PC-3 (cell line): ENCODE measurements at regions not wholly inside any gene's neighbourhood (a gene's known extent, or its start where the extent isn't known, plus 50 kb on each side); places are given as distances from the start of the nearest gene placed in this dataset.
A peak's percentile ranks its signal among the peaks of the same experiment; 100 is the strongest.

Source experiments
- ATAC-seq: fragments of 200-7000 bp; cut with Tn5 transposase; 2 replicates; pipeline ENCODE4 v1.9.1; 2020; ENCODE audit warnings: mild to moderate bottlenecking, moderate library complexity
- BruUV-seq: library from RNA; stranded (reverse); fragments of 400-500 nt; replicated peaks from 2 replicates; lab custom pipeline; 2021; lab: Mats Ljungman, UMichigan
- CTCF ChIA-PET: fragments of 300-600 bp; sonication (Branson Sonifier 250); formaldehyde crosslinking; loops from one replicate; lab custom pipeline; 2022; ENCODE audit warnings: antibody characterized with exemption; lab: Charles Lee
- POLR2A ChIA-PET: fragments of 300-600 bp; sonication (Branson Sonifier 250); formaldehyde crosslinking; loops from one replicate; lab custom pipeline; 2022; ENCODE audit warnings: antibody characterized with exemption; ENCODE audit not compliant: unreplicated experiment; lab: Charles Lee
- DNase-seq: peaks from one replicate; pipeline ENCODE4 v3.0.0-alpha.2; 2015
- H2AFZ ChIP-seq: fragments of 300-600 bp; sonication (generic); 2 replicates; pipeline ENCODE4 v1.6.0; 2016; ENCODE audit warnings: antibody characterized with exemption, low read length
- H3F3A ChIP-seq: fragments of 300-600 bp; sonication (generic); one replicate; pipeline ENCODE4 v1.6.0; 2017; ENCODE audit warnings: antibody characterized with exemption, low read length, control low read depth, mild to moderate bottlenecking; ENCODE audit not compliant: unreplicated experiment
- H3K27ac ChIP-seq: fragments of 300-600 bp; sonication (generic); 2 replicates; pipeline ENCODE4 v1.5.1; 2016; ENCODE audit warnings: mild to moderate bottlenecking, low read length
- H3K27me3 ChIP-seq: fragments of 300-600 bp; sonication (generic); 2 replicates; pipeline ENCODE4 v1.6.1; 2016; ENCODE audit warnings: low read length, mixed read lengths
- H3K36me3 ChIP-seq: fragments of 300-600 bp; sonication (generic); 2 replicates; pipeline ENCODE4 v1.6.1; 2016; ENCODE audit warnings: low read depth, mixed run types, low read length, mixed read lengths
- H3K4me1 ChIP-seq: fragments of 300-600 bp; sonication (generic); 2 replicates; pipeline ENCODE4 v1.5.1; 2016; ENCODE audit warnings: low read length; ENCODE audit not compliant: insufficient read depth
- H3K4me2 ChIP-seq: fragments of 300-600 bp; sonication (generic); 2 replicates; pipeline ENCODE4 v1.6.0; 2016; ENCODE audit warnings: low read length
- H3K4me3 ChIP-seq: fragments of 300-600 bp; sonication (generic); 2 replicates; pipeline ENCODE4 v1.5.1; 2016; ENCODE audit warnings: mild to moderate bottlenecking, low read length, mixed read lengths
- H3K79me2 ChIP-seq: fragments of 300-600 bp; sonication (generic); 2 replicates; pipeline ENCODE4 v1.6.1; 2017; ENCODE audit warnings: low read length, mixed read lengths
- H3K9ac ChIP-seq: fragments of 300-600 bp; sonication (generic); 2 replicates; pipeline ENCODE4 v1.6.0; 2016; ENCODE audit warnings: mild to moderate bottlenecking, low read length
- H3K9me2 ChIP-seq: fragments of 300-600 bp; sonication (generic); replicated peaks from 2 replicates; pipeline ENCODE4 v1.6.1; 2016; ENCODE audit warnings: mixed run types, low read length, mixed read lengths
- H3K9me3 ChIP-seq: fragments of 300-600 bp; sonication (generic); 2 replicates; pipeline ENCODE4 v1.6.1; 2016; ENCODE audit warnings: low read length, mixed read lengths
- H4K20me1 ChIP-seq: fragments of 300-600 bp; sonication (generic); 2 replicates; pipeline ENCODE4 v1.6.1; 2016; ENCODE audit warnings: low read length, mixed read lengths
- CTCF ChIP-seq: fragments of 300-600 bp; sonication (generic); conservative IDR thresholded peaks from 2 replicates; pipeline ENCODE4 v1.5.1; 2017; ENCODE audit warnings: antibody characterized with exemption, low read depth, mild to moderate bottlenecking, low read length
- EZH2 ChIP-seq: fragments of 300-600 bp; sonication (generic); IDR thresholded peaks from one replicate; pipeline ENCODE4 v1.6.1; 2017; ENCODE audit warnings: antibody characterized with exemption, mild to moderate bottlenecking, low read length; ENCODE audit not compliant: unreplicated experiment
- EZH2phosphoT487 ChIP-seq: fragments of 300-600 bp; sonication (generic); IDR thresholded peaks from 2 replicates; pipeline ENCODE4 v1.6.1; 2018; ENCODE audit warnings: mild to moderate bottlenecking, antibody characterized with exemption, low read length, borderline replicate concordance
- intact Hi-C: fragments of 100-400 bp; cut with micrococcal nuclease; formaldehyde crosslinking; loops from 2 replicates; pipeline ENCODE4 v1.9.0; 2023

GRCh38 chr3:163561151-163561550 is 1517.1 kb downstream of the SI start:
- H3F3A ChIP-seq, result no peaks in the 10 kb centered on the region
- intact Hi-C loops, result no loop called here
- DNase-seq (no peak), ATAC-seq (no peak)
- H3K4me2 ChIP-seq, result no peak overlapping the region
- no peak overlapping the region for H2AFZ ChIP-seq
- no peaks in the 10 kb centered on the region for H4K20me1 ChIP-seq
- ChIA-PET CTCF (interaction anchor here (0.6 kb wide), 1 partner anchor 142 kb away, joined by 3 read pairs; no protein-coding TSS in a partner anchor), POLR2A (interaction anchor here (0.6 kb wide), 1 partner anchor 33 kb away, joined by 18 read pairs; no protein-coding TSS in a partner anchor)
- no peak overlapping the region for H3K4me3 ChIP-seq
- BruUV-seq, result no TSS peak
- no peaks in the 10 kb centered on the region for H3K9me2 ChIP-seq
- no peaks in the 10 kb centered on the region for H3K27me3 ChIP-seq
- H3K79me2 ChIP-seq, result no peaks in the 10 kb centered on the region
- H3K9me3 ChIP-seq, result no peaks in the 10 kb centered on the region
- TF ChIP-seq EZH2phosphoT487 (no peak), EZH2 (no peak), CTCF (no peak)
- H3K36me3 ChIP-seq, result no peaks in the 10 kb centered on the region
- H3K4me1 ChIP-seq, result peaks cover 14% of the 10 kb centered on the region
- H3K27ac ChIP-seq, result no peak overlapping the region
- no peak overlapping the region for H3K9ac ChIP-seq

GRCh38 chr3:163560459-163560858 is 1517.8 kb downstream of the SI start:
- ATAC-seq (no peak), DNase-seq (no peak)
- Histone ChIP-seq H3K4me2 (no peak overlapping the region), H3K4me3 (no peak overlapping the region), H3K36me3 (no peaks in the 10 kb centered on the region), H3K79me2 (no peaks in the 10 kb centered on the region), H4K20me1 (no peaks in the 10 kb centered on the region), H3K9me2 (no peaks in the 10 kb centered on the region), H3K4me1 (peaks cover 14% of the 10 kb centered on the region), H3F3A (no peaks in the 10 kb centered on the region), H3K9ac (no peak overlapping the region), H3K9me3 (no peaks in the 10 kb centered on the region), H3K27ac (no peak overlapping the region), H2AFZ (no peak overlapping the region), H3K27me3 (no peaks in the 10 kb centered on the region)
- ChIA-PET CTCF (no interaction called here), POLR2A (interaction anchor here (0.6 kb wide), 1 partner anchor 33 kb away, joined by 18 read pairs; no protein-coding TSS in a partner anchor)
- no TSS peak for BruUV-seq
- TF ChIP-seq EZH2, result no peak
- no peak for TF ChIP-seq EZH2phosphoT487
- no peak for TF ChIP-seq CTCF
- intact Hi-C loops, result no loop called here

GRCh38 chr3:163556813-163557523 is 1521.3 kb downstream of the SI start:
- no peak overlapping the region for H3K4me3 ChIP-seq
- POLR2A ChIA-PET, result no interaction called here
- peak overlapping the region; percentile 15; the same call in 1 of the 2 replicates for H3K9ac ChIP-seq
- H3F3A ChIP-seq, result no peaks in the 10 kb centered on the region
- no peaks in the 10 kb centered on the region for H3K9me3 ChIP-seq
- no TSS peak for BruUV-seq
- TF ChIP-seq CTCF, result no peak
- no peak for TF ChIP-seq EZH2phosphoT487
- TF ChIP-seq EZH2, result no peak
- no peaks in the 10 kb centered on the region for H3K9me2 ChIP-seq
- peaks cover 14% of the 10 kb centered on the region for H3K4me1 ChIP-seq
- H3K79me2 ChIP-seq, result no peaks in the 10 kb centered on the region
- intact Hi-C loops, result no loop called here
- peak overlapping the region; percentile 50 for H3K27ac ChIP-seq
- no peaks in the 10 kb centered on the region for H3K27me3 ChIP-seq
- no peaks in the 10 kb centered on the region for H4K20me1 ChIP-seq
- ATAC-seq, result peak; percentile 96
- peak overlapping the region; percentile 29; the same call in 1 of the 2 replicates for H2AFZ ChIP-seq
- peak overlapping the region; percentile 52 for H3K4me2 ChIP-seq
- DNase-seq, result peak; percentile 62
- CTCF ChIA-PET, result no interaction called here
- no peaks in the 10 kb centered on the region for H3K36me3 ChIP-seq
